WTC11 (cell line): ENCODE measurements at regions not wholly inside any gene's neighbourhood (a gene's known extent, or its start where the extent isn't known, plus 50 kb on each side); places are given as distances from the start of the nearest gene placed in this dataset.

Experiments used
- ATAC-seq: fragments of 200-7000 bp; cut with Tn5 transposase; 2 replicates; pipeline ENCODE4 v1.10.0; 2021; ENCODE audit warnings: mild to moderate bottlenecking, moderate library complexity
- CTCF ChIA-PET: fragments of 300-600 bp; sonication (Branson Sonifier 250); formaldehyde crosslinking; loops from one replicate; lab custom pipeline; 2021; ENCODE audit warnings: antibody characterized with exemption; lab: Charles Lee
- POLR2A ChIA-PET: fragments of 350-600 bp; sonication (Branson Sonifier 250); formaldehyde crosslinking; loops from one replicate; lab custom pipeline; 2021; ENCODE audit warnings: antibody characterized with exemption; lab: Charles Lee
- DNase-seq: peaks from one replicate; pipeline ENCODE4 v3.0.0; 2021; ENCODE audit warnings: low spot score
- H3K27ac Mint-ChIP-seq: 2 replicates; pipeline ENCODE4 v1.8.0; 2021; ENCODE audit warnings: mixed read lengths
- H3K27me3 Mint-ChIP-seq: 2 replicates; pipeline ENCODE4 v1.8.0; 2021; ENCODE audit warnings: low read depth, mild to moderate bottlenecking, moderate library complexity, mixed read lengths
- H3K36me3 Mint-ChIP-seq: 2 replicates; pipeline ENCODE4 v1.8.0; 2021; ENCODE audit warnings: mixed read lengths
- H3K4me1 Mint-ChIP-seq: 2 replicates; pipeline ENCODE4 v1.8.0; 2022; ENCODE audit warnings: mixed read lengths
- H3K4me3 Mint-ChIP-seq: 2 replicates; pipeline ENCODE4 v1.8.0; 2021; ENCODE audit warnings: mild to moderate bottlenecking, moderate library complexity, mixed read lengths
- H3K9me3 Mint-ChIP-seq: 2 replicates; pipeline ENCODE4 v1.8.0; 2021; ENCODE audit warnings: mixed read lengths
- CREB1 ChIP-seq: sonication (generic); formaldehyde crosslinking; IDR thresholded peaks from 2 replicates; pipeline ENCODE4 v1.8.0; 2023; ENCODE audit warnings: mild to moderate bottlenecking, missing genetic modification reagents
- ELF4 ChIP-seq: sonication (generic); formaldehyde crosslinking; IDR thresholded peaks from 2 replicates; pipeline ENCODE4 v1.8.1; 2022; ENCODE audit warnings: low read depth, mild to moderate bottlenecking, moderate library complexity, missing genetic modification reagents
- MYBL2 ChIP-seq: sonication (generic); formaldehyde crosslinking; IDR thresholded peaks from 2 replicates; pipeline ENCODE4 v1.8.1; 2023; ENCODE audit warnings: mild to moderate bottlenecking, moderate library complexity, missing genetic modification reagents
- SMAD3 ChIP-seq: sonication (generic); formaldehyde crosslinking; IDR thresholded peaks from 2 replicates; pipeline ENCODE4 v1.8.0; 2022; ENCODE audit warnings: missing genetic modification reagents, mild to moderate bottlenecking, borderline replicate concordance
- ZNF121 ChIP-seq: sonication (generic); formaldehyde crosslinking; IDR thresholded peaks from 2 replicates; pipeline ENCODE4 v1.8.0; 2023; ENCODE audit warnings: missing genetic modification reagents
- TF ChIP-seq, protein P1 (sequence below): fragments of 250-450 bp; sonication (Bioruptor Pico); conservative IDR thresholded peaks from 2 replicates; pipeline ENCODE4 v1.9.0; 2021; ENCODE audit warnings: mild to moderate bottlenecking
- TF ChIP-seq, protein P2 (sequence below): sonication (generic); formaldehyde crosslinking; IDR thresholded peaks from 2 replicates; pipeline ENCODE4 v1.8.1; 2022; ENCODE audit warnings: mild to moderate bottlenecking, moderate library complexity, missing genetic modification reagents
- TF ChIP-seq, protein P3 (sequence below): sonication (generic); formaldehyde crosslinking; IDR thresholded peaks from 2 replicates; pipeline ENCODE4 v1.8.0; 2022; ENCODE audit warnings: mild to moderate bottlenecking, missing genetic modification reagents
- TF ChIP-seq, protein P4 (sequence below): sonication (generic); formaldehyde crosslinking; IDR thresholded peaks from 2 replicates; pipeline ENCODE4 v1.8.1; 2023; ENCODE audit warnings: mild to moderate bottlenecking, missing genetic modification reagents, moderate library complexity
- TF ChIP-seq, protein P5 (sequence below): sonication (generic); formaldehyde crosslinking; IDR thresholded peaks from 2 replicates; pipeline ENCODE4 v1.8.0; 2023; ENCODE audit warnings: missing genetic modification reagents, mild to moderate bottlenecking, borderline replicate concordance
- TF ChIP-seq, protein P6 (sequence below): sonication (generic); formaldehyde crosslinking; IDR thresholded peaks from 2 replicates; pipeline ENCODE4 v1.8.1; 2022; ENCODE audit warnings: low read depth, mild to moderate bottlenecking, moderate library complexity, missing genetic modification reagents, borderline replicate concordance
- TF ChIP-seq, protein P7 (sequence below): sonication (generic); formaldehyde crosslinking; IDR thresholded peaks from 2 replicates; pipeline ENCODE4 v1.8.0; 2022; ENCODE audit warnings: missing genetic modification reagents

DNA sequence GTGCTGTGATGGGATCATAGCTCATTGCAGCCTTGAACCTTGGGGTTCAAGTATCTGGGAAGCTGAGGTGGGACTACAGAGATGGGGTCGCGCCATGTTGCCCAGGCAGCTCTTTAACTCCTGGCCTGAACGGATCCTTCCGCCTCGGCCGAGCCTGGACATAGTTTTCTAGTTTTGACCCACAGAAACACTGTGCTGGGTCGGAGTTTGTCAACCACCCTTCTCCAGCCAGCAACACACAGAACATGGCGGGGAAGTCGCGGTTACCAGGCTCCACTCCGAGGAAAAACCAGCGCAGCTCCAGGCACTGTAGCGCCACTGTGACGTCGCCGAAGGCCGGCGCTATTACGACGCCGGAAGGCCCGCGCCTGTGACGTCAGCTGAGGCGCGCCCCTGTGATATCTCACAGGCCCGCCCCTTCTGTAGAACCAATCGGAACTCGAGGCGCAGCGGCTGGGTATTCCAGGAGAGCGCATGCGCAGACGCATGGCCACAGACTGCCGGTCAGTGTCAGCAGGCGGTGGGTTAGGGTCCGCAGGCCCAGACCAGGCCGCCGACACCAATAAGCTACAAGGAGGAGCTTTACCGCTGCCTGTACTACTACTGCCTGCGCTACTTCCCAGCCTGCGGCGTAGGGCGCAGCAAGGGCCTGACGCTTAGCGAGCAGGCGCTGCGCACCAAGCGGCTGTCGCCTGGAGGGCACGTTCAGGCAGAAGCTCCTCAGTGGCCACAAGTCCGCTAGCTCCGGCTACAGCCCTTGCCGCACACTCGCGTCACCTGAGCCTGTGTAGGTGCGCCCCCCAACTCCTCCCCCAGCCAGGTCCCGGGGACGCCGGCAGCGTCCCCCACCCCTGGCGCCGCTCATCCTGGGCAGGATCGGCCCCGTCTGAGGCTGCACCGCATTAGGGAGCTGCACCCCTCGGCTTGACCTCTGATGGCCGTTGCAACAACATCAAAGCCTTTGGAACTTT is 135.2 kb upstream of the KCTD7 start (continued):
- TF ChIP-seq, protein P1, sequence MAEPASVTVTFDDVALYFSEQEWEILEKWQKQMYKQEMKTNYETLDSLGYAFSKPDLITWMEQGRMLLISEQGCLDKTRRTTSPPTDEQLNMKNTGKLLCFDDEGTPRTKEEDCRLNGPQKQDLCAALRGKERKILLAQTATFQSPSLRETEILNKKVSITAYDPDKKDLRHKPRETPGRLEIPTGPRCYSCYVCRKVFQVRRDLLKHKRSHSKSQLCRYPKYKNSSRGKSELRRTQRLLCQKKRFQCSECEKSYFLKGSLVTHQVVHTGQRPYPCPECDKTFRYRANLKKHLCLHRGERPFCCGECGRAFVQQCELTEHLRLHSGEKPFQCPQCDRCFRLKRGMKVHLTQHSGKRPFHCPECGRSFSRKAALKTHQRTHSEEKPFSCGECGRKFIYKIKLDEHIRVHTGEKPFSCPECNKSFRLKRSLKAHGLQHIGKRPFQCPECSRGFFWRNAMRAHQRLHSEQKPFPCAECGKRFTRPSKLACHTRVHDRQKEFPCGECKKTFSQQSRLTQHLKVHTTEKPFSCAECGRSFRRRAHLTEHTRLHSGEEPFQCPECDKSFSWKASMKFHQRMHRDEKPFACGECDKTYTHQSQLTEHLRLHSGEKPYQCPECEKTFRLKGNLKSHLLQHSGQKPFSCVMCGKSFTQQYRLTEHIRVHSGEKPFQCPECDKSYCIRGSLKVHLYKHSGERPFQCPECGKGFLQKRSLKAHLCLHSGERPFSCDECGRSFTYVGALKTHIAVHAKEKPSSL (CRISPR knock-in tag) = no peak

DNA sequence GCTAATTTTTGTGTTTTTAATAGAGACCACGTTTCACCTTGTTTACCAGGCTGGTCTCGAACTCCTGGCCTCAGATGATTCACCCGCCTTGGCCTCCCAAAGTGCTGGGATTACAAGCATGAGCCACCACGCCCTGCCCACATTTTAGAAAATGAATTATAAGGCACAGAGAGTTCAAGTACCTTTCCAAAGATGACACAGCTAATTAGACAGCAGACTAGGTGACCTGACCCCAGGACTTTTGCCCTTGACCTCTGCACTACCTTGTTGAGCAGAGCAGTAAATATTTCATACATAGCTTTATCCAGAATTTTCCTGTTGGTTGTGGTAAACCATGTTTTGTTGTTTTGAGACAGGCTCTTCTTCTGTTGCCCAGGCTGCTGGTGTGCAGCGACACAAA is 131.3 kb upstream of the KCTD7 start:
- POLR2A ChIA-PET = no interaction called here
- no peak overlapping the region for H3K27ac Mint-ChIP-seq
- no peak overlapping the region for H3K4me3 Mint-ChIP-seq
- no peak for ATAC-seq
- no peak for DNase-seq
- H3K4me1 Mint-ChIP-seq = peaks cover 11% of the 10 kb centered on the region
- H3K27me3 Mint-ChIP-seq = no peaks in the 10 kb centered on the region; the same call in 1 of the 2 replicates
- CTCF ChIA-PET = no interaction called here
- TF ChIP-seq, protein P2, sequence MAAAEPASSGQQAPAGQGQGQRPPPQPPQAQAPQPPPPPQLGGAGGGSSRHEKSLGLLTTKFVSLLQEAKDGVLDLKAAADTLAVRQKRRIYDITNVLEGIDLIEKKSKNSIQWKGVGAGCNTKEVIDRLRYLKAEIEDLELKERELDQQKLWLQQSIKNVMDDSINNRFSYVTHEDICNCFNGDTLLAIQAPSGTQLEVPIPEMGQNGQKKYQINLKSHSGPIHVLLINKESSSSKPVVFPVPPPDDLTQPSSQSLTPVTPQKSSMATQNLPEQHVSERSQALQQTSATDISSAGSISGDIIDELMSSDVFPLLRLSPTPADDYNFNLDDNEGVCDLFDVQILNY = no peak
- TF ChIP-seq CREB1 (CRISPR knock-in tag) (no peak), ELF4 (no peak)
- H3K9me3 Mint-ChIP-seq = no peaks in the 10 kb centered on the region
- no peaks in the 10 kb centered on the region for H3K36me3 Mint-ChIP-seq

DNA sequence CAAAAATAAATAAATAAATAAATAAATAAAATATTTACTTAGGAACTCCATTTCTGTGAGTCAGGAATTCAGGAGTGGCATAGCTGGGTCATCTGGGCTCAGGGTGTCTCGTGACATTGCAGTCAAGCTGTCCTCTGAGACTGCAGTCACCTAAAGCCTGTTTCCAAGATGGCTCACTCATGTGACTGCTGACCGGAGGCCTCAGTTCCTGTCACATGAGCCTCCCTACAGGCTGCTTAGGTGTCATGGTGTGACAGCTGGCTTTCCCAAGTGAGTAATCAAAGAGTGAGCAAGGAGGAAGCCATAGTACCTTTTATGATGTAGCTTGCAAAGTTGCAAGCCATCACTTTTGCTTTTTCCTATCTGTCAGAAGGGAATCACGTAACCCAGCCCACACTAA is 128.6 kb upstream of the KCTD7 start:
- ATAC-seq = no peak; the same call in 1 of the 2 replicates
- ChIA-PET POLR2A (interaction anchor here (0.5 kb wide), 1 partner anchor 79 kb away, joined by 3 read pairs; no protein-coding TSS in a partner anchor), CTCF (no interaction called here)
- Mint-ChIP-seq H3K27me3 (no peaks in the 10 kb centered on the region; the same call in 1 of the 2 replicates), H3K9me3 (no peaks in the 10 kb centered on the region), H3K36me3 (no peaks in the 10 kb centered on the region), H3K4me3 (no peak overlapping the region), H3K27ac (no peak overlapping the region), H3K4me1 (0 out of 2 replicates have a peak, but pooled peaks cover 3% of the 10 kb centered on the region)
- TF ChIP-seq, protein P3, sequence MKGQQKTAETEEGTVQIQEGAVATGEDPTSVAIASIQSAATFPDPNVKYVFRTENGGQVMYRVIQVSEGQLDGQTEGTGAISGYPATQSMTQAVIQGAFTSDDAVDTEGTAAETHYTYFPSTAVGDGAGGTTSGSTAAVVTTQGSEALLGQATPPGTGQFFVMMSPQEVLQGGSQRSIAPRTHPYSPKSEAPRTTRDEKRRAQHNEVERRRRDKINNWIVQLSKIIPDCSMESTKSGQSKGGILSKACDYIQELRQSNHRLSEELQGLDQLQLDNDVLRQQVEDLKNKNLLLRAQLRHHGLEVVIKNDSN = peak; percentile 87; the same call in 1 of the 2 replicates
- TF ChIP-seq ZNF121 (CRISPR knock-in tag) = no peak
- TF ChIP-seq SMAD3 = no peak
- TF ChIP-seq, protein P4, sequence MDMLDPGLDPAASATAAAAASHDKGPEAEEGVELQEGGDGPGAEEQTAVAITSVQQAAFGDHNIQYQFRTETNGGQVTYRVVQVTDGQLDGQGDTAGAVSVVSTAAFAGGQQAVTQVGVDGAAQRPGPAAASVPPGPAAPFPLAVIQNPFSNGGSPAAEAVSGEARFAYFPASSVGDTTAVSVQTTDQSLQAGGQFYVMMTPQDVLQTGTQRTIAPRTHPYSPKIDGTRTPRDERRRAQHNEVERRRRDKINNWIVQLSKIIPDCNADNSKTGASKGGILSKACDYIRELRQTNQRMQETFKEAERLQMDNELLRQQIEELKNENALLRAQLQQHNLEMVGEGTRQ = peak; percentile 84
- DNase-seq = no peak

DNA sequence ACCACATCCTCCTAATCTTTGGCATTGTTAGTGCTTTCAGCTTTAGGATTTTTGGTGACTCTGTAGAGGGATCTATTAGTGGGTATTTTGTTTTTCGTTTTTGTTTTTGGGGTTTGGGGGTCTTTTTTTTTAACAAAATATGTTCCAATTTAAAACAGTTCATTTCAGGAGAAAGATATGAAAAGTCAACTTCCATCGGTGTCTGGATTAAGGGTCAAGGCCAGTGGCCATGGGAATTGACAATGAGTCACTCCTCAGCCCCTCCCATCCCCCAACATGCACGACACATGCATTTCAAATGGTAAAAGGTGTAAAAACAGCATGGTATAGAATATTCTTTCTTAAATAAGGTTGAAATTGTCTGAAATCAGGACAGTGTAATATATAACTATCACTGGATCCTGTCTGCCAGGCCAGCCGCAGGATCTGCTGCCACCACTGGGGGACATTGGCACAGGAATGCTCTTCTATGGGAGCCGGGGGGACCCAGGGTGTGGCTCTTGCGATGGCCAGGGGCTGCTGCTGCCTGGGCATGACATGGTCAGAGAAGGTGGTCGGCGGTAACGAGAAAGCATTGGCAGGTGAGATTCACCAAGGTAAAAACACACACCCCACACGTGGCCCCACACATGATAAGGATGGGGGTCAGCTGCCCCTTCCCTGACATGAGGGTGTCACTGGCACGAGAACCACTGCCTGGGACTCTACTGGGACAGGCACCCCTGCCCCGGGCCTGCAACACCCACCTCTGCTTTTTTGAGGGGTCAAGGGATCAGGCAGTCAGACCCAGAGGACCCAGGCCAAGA is 126.2 kb upstream of the KCTD7 start:
- 0 out of 2 replicates have a peak, but pooled peaks cover 3% of the 10 kb centered on the region for H3K4me1 Mint-ChIP-seq
- DNase-seq (no peak), ATAC-seq (peak; percentile 31; the same call in 1 of the 2 replicates)
- CTCF ChIA-PET = no interaction called here
- POLR2A ChIA-PET = no interaction called here
- H3K4me3 Mint-ChIP-seq = no peak overlapping the region
- H3K27ac Mint-ChIP-seq = no peak overlapping the region
- no peaks in the 10 kb centered on the region for H3K9me3 Mint-ChIP-seq
- no peaks in the 10 kb centered on the region for H3K36me3 Mint-ChIP-seq
- H3K27me3 Mint-ChIP-seq = no peaks in the 10 kb centered on the region
- TF ChIP-seq, protein P5, sequence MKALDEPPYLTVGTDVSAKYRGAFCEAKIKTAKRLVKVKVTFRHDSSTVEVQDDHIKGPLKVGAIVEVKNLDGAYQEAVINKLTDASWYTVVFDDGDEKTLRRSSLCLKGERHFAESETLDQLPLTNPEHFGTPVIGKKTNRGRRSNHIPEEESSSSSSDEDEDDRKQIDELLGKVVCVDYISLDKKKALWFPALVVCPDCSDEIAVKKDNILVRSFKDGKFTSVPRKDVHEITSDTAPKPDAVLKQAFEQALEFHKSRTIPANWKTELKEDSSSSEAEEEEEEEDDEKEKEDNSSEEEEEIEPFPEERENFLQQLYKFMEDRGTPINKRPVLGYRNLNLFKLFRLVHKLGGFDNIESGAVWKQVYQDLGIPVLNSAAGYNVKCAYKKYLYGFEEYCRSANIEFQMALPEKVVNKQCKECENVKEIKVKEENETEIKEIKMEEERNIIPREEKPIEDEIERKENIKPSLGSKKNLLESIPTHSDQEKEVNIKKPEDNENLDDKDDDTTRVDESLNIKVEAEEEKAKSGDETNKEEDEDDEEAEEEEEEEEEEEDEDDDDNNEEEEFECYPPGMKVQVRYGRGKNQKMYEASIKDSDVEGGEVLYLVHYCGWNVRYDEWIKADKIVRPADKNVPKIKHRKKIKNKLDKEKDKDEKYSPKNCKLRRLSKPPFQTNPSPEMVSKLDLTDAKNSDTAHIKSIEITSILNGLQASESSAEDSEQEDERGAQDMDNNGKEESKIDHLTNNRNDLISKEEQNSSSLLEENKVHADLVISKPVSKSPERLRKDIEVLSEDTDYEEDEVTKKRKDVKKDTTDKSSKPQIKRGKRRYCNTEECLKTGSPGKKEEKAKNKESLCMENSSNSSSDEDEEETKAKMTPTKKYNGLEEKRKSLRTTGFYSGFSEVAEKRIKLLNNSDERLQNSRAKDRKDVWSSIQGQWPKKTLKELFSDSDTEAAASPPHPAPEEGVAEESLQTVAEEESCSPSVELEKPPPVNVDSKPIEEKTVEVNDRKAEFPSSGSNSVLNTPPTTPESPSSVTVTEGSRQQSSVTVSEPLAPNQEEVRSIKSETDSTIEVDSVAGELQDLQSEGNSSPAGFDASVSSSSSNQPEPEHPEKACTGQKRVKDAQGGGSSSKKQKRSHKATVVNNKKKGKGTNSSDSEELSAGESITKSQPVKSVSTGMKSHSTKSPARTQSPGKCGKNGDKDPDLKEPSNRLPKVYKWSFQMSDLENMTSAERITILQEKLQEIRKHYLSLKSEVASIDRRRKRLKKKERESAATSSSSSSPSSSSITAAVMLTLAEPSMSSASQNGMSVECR = no peak
- TF ChIP-seq, protein P6, sequence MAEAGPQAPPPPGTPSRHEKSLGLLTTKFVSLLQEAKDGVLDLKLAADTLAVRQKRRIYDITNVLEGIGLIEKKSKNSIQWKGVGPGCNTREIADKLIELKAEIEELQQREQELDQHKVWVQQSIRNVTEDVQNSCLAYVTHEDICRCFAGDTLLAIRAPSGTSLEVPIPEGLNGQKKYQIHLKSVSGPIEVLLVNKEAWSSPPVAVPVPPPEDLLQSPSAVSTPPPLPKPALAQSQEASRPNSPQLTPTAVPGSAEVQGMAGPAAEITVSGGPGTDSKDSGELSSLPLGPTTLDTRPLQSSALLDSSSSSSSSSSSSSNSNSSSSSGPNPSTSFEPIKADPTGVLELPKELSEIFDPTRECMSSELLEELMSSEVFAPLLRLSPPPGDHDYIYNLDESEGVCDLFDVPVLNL (CRISPR knock-in tag) = no peak
- TF ChIP-seq, protein P7, sequence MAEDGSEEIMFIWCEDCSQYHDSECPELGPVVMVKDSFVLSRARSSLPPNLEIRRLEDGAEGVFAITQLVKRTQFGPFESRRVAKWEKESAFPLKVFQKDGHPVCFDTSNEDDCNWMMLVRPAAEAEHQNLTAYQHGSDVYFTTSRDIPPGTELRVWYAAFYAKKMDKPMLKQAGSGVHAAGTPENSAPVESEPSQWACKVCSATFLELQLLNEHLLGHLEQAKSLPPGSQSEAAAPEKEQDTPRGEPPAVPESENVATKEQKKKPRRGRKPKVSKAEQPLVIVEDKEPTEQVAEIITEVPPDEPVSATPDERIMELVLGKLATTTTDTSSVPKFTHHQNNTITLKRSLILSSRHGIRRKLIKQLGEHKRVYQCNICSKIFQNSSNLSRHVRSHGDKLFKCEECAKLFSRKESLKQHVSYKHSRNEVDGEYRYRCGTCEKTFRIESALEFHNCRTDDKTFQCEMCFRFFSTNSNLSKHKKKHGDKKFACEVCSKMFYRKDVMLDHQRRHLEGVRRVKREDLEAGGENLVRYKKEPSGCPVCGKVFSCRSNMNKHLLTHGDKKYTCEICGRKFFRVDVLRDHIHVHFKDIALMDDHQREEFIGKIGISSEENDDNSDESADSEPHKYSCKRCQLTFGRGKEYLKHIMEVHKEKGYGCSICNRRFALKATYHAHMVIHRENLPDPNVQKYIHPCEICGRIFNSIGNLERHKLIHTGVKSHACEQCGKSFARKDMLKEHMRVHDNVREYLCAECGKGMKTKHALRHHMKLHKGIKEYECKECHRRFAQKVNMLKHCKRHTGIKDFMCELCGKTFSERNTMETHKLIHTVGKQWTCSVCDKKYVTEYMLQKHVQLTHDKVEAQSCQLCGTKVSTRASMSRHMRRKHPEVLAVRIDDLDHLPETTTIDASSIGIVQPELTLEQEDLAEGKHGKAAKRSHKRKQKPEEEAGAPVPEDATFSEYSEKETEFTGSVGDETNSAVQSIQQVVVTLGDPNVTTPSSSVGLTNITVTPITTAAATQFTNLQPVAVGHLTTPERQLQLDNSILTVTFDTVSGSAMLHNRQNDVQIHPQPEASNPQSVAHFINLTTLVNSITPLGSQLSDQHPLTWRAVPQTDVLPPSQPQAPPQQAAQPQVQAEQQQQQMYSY = no peak
- no peak for TF ChIP-seq MYBL2 (CRISPR knock-in tag)
